ENCODE measurements at regions not wholly inside any gene's neighbourhood (a gene's known extent, or its start where the extent isn't known, plus 50 kb on each side); places are given as distances from the start of the nearest gene placed in this dataset.
"Not testable (repeated sequence)": the region's sequence is repeated elsewhere in the genome, so short reads cannot be mapped to it uniquely, and the experiment has no call there.

DNA sequence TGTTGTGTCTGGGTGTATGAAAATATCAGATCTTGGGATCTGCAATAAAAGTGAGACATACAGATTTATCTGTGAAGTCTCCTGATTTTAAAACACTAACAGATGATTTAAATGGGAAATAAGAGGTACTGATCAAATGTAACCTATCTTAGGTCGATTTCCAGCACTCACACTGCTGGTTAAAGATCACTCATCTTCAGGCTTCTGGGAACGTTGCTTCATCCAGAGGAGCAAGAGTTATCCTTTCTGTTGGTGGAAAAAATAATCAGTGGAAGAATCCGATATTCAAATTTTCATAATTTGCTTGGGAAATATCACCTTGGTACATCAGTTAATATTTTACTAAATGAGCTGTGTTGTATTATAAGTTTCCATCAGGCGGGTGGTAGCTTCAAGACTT is 876.8 kb upstream of the WWC1 start:
- Histone ChIP-seq H3K36me3 (no peaks in the 10 kb centered on the region), H3K27ac (no peak overlapping the region), H3K4me1 (no peaks in the 10 kb centered on the region), H3K4me3 (no peak overlapping the region), H3K9me3 (replicated peaks) (no peaks in the 10 kb centered on the region), H3K27me3 (no peaks in the 10 kb centered on the region; the same call in 1 of the 2 replicates)
- DNase-seq: no peak

DNA sequence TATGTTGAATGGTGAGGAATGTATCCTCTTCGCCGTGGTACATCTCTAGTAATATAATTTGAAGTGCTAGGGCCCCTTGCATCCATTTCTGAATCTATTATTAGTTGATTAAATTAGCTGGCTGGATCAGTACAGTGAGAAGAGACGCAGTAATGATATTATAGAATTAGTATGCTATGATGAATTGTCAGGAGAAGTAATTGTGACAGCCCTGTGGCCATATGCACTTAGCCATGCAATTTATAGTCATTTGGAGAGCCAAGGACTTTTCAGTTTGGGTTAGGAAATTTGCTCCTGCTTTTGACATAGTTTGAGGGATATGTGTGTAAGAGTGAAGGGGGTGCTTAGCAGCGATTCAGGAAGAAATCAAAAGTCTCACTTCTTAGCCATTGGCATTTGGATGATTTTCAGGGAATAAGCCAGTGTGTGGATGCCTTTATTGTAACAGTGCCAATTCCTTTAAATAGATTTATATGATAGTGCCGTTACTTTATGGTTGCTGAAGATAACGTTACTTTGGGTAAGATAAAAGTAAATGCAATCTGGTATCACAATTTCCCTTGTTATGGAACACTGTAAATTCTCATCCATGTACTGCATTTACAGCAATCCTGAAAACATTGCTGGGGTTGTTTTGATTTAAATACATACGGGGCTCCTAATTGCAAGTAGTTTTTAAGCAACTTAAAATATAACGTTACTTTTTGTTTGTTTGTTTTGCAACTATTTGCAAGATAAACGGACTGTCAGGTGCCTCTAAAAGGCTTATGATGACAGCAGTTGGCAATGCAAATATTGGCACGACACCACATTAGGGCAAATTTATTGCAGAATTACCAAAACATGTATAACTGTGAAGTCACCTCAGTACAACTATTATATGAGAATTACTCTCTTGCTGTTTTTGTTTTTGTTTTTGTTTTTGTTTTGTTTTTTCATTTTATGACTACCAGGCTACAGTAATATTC is 875.4 kb upstream of the WWC1 start:
- Histone ChIP-seq H3K4me3 (no peak overlapping the region), H3K27me3 (no peaks in the 10 kb centered on the region), H3K27ac (no peak overlapping the region), H3K4me1 (no peaks in the 10 kb centered on the region), H3K9me3 (replicated peaks) (no peaks in the 10 kb centered on the region), H3K36me3 (no peaks in the 10 kb centered on the region)
- no peak for DNase-seq

GRCh38 chr5:167417662-167418061 is 873.8 kb upstream of the WWC1 start:
- H3K27ac ChIP-seq: no peak overlapping the region
- H3K27me3 ChIP-seq: no peaks in the 10 kb centered on the region
- no peak overlapping the region for H3K4me3 ChIP-seq
- H3K4me1 ChIP-seq: no peaks in the 10 kb centered on the region
- H3K36me3 ChIP-seq: no peaks in the 10 kb centered on the region
- DNase-seq: no peak
- H3K9me3 ChIP-seq (replicated peaks): no peaks in the 10 kb centered on the region

DNA sequence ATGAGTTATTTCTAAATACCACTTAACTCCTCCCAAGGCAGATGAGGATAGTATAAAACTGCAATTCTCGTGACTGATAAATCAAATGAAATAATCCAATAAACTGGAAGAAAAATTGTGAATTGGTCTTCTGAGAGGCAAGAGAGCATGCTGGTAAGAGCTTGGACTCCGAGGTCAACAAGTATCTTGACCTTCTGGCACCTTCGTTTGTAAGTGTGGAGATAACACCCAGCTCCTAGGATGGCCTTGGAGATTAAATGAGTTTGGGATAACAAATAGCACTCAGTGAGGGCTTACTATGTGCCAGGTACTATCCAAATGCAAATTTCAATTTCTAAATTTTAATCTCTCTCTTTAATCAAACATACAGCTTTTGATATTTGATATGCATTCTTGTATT is 866.3 kb upstream of the WWC1 start:
- Histone ChIP-seq H3K27ac (no peak overlapping the region), H3K36me3 (no peaks in the 10 kb centered on the region), H3K4me3 (no peak overlapping the region), H3K4me1 (no peaks in the 10 kb centered on the region), H3K27me3 (no peaks in the 10 kb centered on the region), H3K9me3 (replicated peaks) (no peaks in the 10 kb centered on the region)
- DNase-seq: no peak

DNA sequence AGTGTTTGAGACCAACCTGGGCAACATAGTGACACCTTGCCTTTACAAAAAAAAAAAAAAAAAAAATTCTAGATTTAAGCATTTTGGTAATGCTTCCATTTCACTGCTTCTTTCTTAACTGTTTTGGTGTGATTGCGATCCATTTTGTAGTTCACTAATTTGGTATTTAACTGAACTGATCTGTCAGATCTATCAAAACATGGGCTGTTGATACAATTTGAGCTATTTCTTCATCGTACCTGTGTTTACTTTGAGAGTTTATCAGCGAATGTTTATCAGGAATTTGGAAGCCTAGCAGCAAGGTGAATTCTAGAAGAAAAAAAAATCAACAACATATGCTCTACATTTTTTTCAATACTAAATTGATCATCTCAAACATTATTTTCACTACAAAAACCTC is 864.9 kb upstream of the WWC1 start:
- Histone ChIP-seq H3K27me3 (no peaks in the 10 kb centered on the region), H3K27ac (no peak overlapping the region), H3K4me3 (no peak overlapping the region), H3K9me3 (replicated peaks) (no peaks in the 10 kb centered on the region), H3K36me3 (no peaks in the 10 kb centered on the region), H3K4me1 (no peaks in the 10 kb centered on the region)
- DNase-seq: no peak

DNA sequence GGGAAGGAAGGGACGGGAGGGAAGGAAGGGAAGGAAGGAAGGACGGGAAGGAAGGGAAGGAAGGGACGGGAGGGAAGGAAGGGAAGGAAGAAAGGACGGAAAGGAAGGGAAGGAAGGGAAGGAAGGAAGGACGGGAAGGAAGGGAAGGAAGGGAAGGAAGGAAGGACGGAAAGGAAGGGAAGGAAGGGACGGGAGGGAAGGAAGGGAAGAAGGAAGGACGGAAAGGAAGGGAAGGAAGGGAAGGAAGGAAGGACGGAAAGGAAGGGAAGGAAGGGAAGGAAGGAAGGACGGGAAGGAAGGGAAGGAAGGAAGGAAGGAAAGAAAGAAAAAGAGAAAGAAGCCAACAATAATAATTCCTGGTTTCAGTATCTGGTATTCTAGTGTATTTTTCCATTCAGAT is 863.8 kb upstream of the WWC1 start:
- H3K4me3 ChIP-seq; H3K4me1 ChIP-seq; H3K9me3 ChIP-seq (replicated peaks); DNase-seq; H3K27ac ChIP-seq; H3K36me3 ChIP-seq; H3K27me3 ChIP-seq: not testable (repeated sequence)

DNA sequence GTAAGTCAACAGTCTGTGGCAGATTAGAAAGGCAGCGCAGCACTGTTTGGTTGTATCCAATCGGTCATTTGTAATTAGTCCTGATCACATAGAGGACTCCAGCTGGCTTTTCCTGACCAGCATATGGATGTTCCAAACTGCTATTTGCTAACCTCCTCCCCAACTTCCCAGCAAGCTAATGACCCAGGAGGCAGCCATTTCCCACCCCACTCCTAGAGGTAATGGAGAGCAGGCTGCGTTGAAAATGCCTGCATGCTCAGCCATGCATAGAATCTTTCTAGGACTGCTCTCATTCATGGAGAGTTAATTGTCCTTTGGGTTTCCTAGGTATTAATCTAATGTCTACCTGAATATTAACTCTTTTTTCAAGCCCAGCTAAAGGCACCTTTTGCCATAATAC is 850.6 kb upstream of the WWC1 start:
- H3K4me3 ChIP-seq: no peak overlapping the region
- no peak for DNase-seq
- H3K9me3 ChIP-seq (replicated peaks): no peaks in the 10 kb centered on the region
- H3K36me3 ChIP-seq: no peaks in the 10 kb centered on the region
- no peak overlapping the region for H3K27ac ChIP-seq
- no peaks in the 10 kb centered on the region for H3K27me3 ChIP-seq
- H3K4me1 ChIP-seq: no peaks in the 10 kb centered on the region

- DNase-seq: no peak
- Histone ChIP-seq H3K27ac (no peak overlapping the region), H3K9me3 (replicated peaks) (no peaks in the 10 kb centered on the region), H3K27me3 (no peaks in the 10 kb centered on the region), H3K4me3 (no peak overlapping the region), H3K4me1 (no peaks in the 10 kb centered on the region), H3K36me3 (no peaks in the 10 kb centered on the region)
Measured at GRCh38 chr5:167442922-167443321, 848.5 kb upstream of the WWC1 start.

DNA sequence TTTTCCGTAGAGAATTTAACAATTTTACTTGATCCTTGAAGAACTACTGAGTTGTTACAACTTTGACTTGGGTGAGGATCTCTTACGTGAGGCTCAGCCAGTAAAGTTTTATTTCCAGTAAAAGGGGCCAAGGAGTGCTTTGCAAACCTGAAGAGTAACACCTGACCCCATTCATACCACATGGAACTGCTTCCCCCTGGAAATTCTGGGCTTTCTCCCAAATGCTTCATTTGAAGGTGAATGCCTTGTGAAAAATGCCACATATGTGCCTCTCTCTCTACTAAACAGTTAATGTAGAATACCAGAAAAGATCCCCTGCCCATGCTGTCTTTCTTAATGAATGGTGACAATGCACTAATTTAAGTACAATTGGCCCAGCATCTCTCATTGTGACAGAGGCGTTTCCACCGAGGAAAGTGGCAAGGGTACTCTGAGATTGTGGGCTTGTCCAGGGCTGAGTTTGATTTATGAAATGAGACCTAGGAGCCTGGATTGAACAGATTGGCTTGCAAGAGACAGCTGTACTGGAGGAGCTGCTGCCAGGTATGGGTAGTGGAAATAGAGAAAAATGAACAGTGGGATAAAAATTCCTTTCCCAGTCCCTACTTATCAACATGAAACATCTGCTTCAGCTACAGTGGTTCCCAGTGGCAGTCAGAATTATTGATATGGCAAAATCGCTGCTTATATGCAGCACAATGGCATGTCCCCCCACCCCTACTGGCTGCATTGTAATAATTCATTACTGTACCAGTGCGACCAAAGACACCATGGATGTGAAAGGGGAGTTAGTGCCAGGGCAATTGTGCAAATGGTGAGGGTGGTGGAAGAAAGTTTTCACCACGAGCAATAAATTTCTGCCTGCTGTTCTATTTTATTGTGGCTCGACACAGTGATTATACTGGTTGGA is 843.7 kb upstream of the WWC1 start:
- Histone ChIP-seq H3K36me3 (no peaks in the 10 kb centered on the region), H3K4me1 (no peaks in the 10 kb centered on the region), H3K9me3 (replicated peaks) (no peaks in the 10 kb centered on the region), H3K27ac (no peak overlapping the region), H3K27me3 (no peaks in the 10 kb centered on the region), H3K4me3 (no peak overlapping the region)
- no peak for DNase-seq

DNA sequence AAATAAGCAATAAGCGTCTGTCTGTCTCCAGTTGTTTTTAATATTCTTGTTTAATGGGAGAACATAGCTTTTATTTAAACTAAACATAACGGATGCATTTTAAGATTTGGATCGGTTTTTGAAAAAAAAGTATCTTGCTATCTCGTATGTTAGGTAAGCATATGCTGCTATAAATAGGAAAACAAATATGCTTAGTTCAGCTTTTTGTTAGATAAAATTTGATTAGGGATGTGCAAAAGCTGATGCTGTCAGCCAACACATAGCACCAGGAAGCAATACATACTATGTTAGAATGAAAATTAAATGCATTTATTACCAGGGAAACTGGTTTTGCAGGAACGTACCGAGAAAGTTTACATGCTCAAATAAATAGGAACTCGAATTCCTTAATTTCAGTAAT is 843.1 kb upstream of the WWC1 start:
- Histone ChIP-seq H3K4me3 (no peak overlapping the region), H3K9me3 (replicated peaks) (no peaks in the 10 kb centered on the region), H3K27ac (no peak overlapping the region), H3K36me3 (no peaks in the 10 kb centered on the region), H3K27me3 (no peaks in the 10 kb centered on the region), H3K4me1 (no peaks in the 10 kb centered on the region)
- no peak for DNase-seq

DNA sequence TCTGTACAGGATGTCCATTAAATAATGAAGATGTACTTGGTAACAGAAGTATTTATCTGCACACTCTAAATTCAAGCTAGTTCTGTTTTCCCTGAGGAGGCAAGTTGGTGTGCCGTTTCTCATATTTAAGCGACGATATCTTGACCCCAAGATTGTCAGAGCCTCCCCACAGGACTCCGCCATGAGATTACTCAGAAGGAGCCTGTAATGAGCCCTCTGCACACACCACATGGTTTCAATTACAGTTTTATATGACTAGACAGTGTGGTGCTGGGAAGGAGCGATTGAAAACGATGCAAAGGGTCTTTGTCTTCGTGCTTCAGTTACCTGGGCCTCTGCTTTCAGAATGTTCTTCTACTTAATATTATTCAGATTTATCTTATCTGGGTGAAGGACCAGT is 840.4 kb upstream of the WWC1 start:
- no peak overlapping the region for H3K27ac ChIP-seq
- no peak for DNase-seq
- H3K27me3 ChIP-seq: no peaks in the 10 kb centered on the region
- H3K4me1 ChIP-seq: no peaks in the 10 kb centered on the region
- no peaks in the 10 kb centered on the region for H3K36me3 ChIP-seq
- H3K9me3 ChIP-seq (replicated peaks): no peaks in the 10 kb centered on the region
- H3K4me3 ChIP-seq: no peak overlapping the region

GRCh38 chr5:167452136-167452535 is 839.3 kb upstream of the WWC1 start:
- no peak for DNase-seq
- H3K27ac ChIP-seq: no peak overlapping the region
- H3K4me1 ChIP-seq: no peaks in the 10 kb centered on the region
- H3K27me3 ChIP-seq: no peaks in the 10 kb centered on the region
- H3K9me3 ChIP-seq (replicated peaks): no peaks in the 10 kb centered on the region
- no peaks in the 10 kb centered on the region for H3K36me3 ChIP-seq
- H3K4me3 ChIP-seq: no peak overlapping the region

DNA sequence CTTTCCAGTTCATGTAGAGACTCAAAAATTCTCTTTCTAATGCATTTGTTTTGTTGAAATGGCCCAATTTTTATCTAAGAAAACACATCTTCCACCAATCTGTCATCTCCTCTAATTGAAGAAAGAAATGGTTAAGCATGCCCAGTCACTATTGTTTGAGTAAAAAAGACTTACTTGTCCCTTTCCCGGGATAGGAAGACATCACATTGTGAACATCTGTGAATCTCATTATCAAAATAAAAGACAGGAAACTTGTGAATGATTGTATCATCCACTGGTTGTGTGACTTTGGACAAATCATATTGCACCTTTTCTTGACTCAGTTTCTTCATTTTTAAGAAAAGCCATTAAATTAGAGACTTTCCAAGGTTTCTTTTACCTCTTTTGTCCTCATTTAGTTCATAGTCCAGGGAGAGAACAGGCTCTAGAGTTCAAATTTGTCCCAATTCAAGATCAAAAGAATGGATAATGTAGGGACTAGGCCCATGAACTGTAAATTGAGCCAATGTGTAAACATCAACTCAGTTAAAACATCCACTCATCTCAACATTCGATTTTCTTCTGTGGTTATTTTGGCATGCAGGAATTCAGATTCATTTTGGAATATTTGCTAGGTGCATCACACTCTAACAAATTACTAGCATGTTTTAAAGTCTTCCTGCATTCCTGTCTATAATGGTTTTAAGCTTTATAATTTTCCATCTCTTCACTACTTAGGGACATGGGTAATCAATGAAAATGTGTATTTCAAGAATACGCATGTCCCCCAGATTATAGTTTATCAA is 838.0 kb upstream of the WWC1 start:
- no peak for DNase-seq
- no peaks in the 10 kb centered on the region for H3K36me3 ChIP-seq
- no peak overlapping the region for H3K4me3 ChIP-seq
- H3K4me1 ChIP-seq: no peaks in the 10 kb centered on the region
- no peaks in the 10 kb centered on the region for H3K27me3 ChIP-seq
- no peaks in the 10 kb centered on the region for H3K9me3 ChIP-seq (replicated peaks)
- H3K27ac ChIP-seq: no peak overlapping the region

GRCh38 chr5:167458412-167458811 is 833.0 kb upstream of the WWC1 start:
- Histone ChIP-seq H3K36me3 (no peaks in the 10 kb centered on the region), H3K27ac (no peak overlapping the region), H3K9me3 (replicated peaks) (no peaks in the 10 kb centered on the region), H3K27me3 (no peaks in the 10 kb centered on the region), H3K4me1 (no peaks in the 10 kb centered on the region), H3K4me3 (no peak overlapping the region)
- DNase-seq: no peak
